ENCODE measurements at regions not wholly inside any gene's neighbourhood (a gene's known extent, or its start where the extent isn't known, plus 50 kb on each side); places are given as distances from the start of the nearest gene placed in this dataset.
"Not testable (repeated sequence)": the region's sequence is repeated elsewhere in the genome, so short reads cannot be mapped to it uniquely, and the experiment has no call there.

DNA sequence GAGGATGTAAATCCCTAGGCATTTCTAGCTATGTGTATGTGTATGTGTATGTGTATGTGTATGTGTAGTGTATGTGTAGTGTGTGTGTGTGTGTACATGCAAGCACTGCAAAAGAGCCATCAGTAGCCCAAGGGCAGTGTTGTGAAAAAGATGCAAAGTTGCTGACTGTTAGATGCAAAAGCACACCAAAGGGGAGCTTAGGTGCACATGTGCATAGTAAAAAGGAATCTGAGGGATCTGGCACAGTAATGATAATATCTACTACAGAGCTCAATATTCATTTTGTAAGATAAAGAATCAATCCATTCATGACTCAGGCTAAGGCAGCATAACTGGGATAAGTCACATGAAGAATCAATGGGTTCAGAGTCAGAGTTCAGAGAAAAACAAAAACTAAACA lies 80.2 kb downstream of the TMEM47 start:
- DNase-seq, result no peak

DNA sequence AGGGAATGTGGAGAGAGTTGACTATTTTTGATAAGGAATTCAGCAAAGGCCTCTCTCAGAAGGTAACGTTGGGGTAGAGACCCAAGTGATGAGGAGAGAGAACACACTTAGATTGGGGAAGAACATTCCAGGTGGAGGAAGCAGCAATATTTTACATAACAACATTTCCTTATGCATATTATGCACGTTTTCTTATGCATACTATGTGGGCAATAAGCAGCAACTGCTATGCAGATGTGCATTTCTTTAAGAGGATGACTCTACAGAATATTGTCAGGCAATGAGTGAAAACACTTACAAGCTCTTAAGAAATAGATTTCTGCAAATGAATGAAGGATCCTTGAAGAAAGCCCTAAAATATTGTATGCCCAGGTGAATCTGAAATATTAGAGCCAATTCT lies 91.1 kb downstream of the TMEM47 start:
- DNase-seq, result no peak

DNA sequence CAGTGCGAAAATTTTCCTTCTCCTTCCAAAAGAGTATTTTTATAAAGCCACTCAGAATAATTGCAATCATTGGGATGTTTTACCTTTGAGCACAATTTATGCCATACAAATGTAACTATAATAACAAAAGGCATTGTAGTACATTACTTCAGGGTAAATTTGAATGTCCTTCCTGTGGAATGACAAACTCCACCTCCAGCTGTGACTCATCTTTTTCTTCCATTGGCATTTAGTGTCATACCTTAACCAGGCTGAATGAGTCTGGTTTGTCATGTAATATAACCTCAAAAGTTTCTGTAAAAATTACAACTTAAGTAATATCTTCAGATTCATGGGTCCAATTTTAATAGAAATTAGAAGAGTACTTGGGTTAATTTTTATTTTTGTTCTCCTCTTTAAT lies 93.3 kb downstream of the TMEM47 start:
- no peak for DNase-seq

DNA sequence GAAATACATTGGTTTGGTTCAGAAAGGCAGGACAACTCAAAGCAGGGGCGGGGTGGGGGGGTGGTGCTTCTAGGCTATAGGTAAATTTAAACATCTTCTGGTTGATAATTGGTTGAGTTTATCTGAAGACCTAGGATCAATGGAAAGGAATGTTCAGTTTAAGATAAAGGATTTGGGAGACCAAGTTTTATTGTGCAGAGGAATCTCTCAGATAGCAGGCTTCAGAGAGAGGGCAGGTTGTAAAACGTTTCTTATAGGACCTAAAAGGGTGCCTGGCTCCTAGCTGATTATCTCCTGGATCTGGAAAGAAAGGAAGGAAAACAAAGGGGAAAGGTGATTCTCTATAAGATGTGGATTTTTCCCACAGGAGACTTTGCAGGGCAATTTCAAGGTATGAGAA lies 94.0 kb downstream of the TMEM47 start:
- no peak for DNase-seq

DNA sequence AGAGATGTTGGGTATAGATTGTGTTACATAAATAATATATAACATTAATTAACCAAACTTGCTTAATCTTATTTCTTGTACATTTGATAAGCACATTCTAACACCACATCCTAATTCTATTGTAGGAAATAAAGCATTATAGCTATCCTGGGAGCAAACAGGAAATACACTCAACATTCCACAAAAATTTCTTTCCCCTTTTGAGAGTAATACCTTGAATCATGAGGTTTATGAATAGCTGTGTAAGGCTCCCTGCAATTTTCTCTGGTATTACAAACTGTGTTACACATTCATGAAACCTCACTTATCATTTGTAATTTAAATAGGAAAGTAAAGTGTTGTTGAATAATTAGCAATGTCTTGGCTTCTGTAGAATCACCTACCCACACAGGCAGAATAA lies 95.1 kb downstream of the TMEM47 start:
- DNase-seq, result no peak

DNA sequence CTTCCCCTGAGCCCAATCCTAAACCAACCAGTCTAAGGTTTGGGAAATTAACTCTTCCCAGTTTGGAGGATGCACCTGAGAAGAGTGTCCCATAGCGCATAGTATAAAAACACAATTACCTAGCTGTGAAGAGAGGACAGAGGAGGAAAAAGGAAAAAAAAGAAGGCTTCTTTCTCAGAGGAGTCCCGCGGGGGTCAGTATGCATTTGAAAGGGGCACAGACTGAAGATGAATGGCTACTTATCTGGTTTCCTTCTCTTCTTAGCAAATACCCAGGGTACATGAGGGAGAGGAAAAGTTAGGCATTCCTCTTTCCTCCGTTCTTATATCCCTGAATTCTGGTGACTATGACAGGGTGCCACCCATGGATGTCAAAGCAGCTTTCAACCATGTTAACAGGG lies 96.9 kb downstream of the TMEM47 start:
- DNase-seq, result no peak

DNA sequence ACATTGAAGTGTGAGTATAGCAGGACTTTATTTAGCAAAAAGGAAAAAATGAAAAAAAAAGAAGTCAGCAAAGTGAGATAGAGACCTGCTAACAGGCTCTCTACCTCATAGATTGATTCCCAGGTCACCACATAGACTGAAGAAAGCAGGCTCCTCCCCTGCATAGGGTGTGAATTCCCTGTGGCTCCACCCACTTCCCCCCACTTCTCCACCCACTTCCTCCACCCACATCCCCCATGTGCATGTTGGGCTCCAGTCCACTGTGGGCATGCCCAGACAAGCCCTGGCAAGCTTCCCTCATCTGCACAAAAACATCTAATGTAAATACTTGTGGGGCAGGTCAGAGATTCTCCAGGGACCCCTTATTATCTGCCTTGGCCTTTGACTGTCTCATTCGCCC lies 97.8 kb downstream of the TMEM47 start:
- DNase-seq, result no peak

DNA sequence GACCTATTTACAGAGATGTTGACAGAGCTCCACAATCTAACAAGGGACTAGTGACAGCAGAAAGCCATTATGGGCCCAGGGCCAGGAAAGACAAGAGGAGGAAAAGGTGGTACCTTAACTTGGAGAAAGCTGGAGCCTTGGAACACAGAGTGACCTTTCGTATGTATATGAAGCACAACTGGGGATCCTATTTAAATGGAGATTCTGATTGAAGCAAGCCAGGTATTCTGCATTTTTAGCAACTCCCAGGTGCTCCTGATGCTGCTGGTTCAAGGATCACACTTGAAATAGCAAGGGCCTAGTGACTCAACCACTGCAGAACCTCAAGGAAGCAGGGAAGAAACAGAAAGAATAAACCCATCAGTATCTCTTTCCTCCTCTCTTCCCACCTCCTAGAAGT lies 99.4 kb downstream of the TMEM47 start:
- DNase-seq, result no peak

DNA sequence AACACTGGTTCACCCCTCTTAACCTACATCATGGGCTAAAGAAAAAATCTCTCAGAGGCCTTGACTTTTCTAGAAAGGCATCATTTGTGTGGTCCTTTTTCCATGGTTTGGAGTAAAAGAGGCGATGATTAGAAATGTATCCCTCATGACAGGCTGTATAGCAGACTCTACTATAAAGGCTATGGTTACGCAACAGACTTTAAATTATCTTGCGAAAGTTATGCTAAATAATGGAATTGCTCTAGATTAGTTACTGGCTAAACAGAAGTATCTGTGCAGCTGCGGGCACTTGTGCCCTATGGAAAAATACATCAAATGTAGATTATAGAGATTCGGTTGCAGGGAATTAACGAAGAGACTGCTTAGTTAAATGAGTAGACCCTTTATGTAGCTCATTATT lies 101.6 kb downstream of the TMEM47 start:
- DNase-seq, result no peak

DNA sequence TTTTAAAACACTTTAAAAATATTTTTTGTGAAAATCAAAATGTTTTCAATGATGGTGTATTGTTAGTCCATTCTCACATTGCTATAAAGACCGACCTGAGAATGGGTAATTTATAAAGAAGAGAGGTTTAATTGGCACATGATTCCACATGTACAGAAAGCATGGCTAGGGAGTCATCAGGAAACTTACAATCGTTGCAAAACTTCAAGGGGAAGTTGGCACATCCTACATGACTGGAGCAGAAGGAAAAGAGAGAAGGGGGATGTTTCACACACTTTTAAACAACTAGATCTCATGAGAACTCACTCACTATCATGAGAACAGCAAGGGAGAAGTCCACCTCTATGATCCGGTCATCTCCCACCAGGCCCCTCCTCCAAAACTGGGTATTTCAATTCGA lies 110.7 kb downstream of the TMEM47 start:
- DNase-seq, result no peak

DNA sequence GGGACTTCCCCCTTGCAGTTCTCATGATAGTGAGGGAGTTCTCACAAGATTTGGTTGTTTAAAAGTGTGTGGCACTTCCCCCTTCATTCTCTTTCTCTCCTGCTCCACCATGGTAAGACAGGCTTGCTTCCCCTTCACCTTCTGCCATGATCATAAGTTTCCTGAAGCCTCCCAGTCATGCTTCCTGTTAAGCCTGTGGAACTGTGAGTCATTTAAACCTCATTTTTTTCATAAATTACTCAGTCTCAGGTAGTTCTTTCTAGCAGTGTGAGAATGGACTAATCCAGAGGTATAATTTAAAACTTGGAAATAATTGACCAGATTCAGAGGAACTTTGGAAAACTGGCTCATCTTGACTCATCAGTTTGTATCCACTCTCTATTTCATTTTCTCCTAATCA lies 129.0 kb downstream of the TMEM47 start:
- DNase-seq, result no peak

DNA sequence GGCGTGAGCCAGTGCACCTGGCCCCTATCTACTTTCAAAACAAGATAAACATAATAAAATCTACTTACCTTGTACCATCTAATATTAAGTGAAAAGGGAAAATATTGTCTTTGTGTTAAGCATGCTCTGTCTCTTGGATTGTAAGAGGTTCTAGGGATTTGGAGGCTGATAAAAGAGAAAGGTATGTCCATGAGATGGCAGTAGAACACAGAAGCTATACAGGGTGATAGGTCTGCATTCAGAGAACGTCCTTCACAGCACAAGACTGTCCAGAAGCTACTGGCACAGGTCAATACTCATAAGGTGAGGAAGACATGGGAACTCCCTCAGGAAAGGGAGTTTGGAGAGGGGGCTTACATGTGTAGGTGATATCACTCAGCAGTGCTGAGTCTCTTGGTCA lies 135.5 kb downstream of the TMEM47 start:
- no peak for DNase-seq

DNA sequence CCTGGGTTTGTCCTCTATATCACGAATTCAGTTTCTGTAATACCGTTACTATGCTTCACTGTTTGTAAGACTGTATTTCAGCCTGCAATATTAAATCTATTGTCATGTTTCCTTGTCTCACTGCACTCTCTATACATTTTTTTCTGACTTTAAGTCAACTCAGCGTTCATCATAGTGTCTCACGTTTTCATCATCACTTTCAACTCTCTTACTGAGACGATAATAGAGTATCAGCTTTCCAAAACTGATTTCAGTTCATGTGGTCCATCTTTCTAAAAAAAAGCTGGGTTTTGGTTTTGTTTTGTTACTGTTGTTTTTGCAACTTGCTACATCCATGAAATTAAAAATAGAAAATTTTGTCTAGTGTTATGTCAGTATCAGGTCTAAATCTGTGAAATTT lies 147.7 kb downstream of the TMEM47 start:
- no peak for DNase-seq

DNA sequence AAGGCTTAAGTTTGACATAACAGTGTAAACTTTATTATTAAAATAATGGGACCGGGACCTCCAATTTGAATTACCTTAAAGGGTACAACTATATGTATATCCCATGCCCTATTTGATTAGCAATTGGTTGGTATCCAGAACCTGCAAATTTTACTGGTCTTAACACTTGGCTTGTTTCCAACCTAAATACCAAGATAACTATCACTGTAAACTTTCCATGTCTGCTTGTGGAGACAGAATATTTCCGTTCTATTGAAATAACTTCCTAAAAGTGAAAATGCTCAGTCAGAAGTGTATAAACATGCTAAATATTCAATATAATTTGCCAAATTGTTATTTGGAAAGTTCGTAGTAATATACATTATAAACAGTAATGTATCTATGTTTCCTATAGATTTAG lies 154.0 kb downstream of the TMEM47 start:
- DNase-seq, result no peak

DNA sequence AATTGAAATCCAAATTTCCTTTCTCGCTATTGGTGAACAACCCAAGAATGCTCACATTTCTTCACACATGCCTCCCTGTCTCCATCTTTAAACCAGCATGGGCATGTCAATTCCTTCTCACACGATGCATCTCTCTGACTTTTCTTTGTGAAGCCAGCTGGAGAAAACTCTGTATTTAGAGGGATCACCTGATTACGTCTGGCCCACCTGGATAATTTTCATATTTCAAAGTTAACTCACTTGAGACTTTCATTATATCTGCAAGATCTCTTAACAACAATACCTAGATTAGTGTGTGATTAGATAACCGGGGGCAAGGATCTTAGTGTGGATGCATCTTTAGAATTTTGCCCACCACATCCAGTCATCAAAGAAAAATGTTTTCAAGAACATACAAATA lies 164.0 kb downstream of the TMEM47 start:
- DNase-seq, result no peak

DNA sequence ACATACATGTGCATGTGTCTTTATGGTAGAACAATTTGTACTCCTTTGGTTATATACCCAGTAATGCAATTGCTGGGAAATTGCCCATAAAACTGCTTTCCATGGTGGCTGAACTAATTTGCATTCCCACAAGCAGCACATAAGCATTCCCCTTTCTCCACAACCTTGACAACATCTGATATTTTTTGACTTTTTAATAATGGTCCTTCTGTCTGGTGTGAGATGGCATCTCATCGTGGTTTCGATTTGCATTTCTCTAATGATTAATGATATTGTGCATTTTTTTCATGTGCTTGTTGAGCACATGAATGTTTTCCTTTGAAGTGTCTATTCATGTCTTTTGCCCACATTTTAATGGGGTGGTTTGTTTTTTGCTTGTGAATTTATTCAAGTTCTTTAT lies 166.0 kb downstream of the TMEM47 start:
- DNase-seq, result no peak

DNA sequence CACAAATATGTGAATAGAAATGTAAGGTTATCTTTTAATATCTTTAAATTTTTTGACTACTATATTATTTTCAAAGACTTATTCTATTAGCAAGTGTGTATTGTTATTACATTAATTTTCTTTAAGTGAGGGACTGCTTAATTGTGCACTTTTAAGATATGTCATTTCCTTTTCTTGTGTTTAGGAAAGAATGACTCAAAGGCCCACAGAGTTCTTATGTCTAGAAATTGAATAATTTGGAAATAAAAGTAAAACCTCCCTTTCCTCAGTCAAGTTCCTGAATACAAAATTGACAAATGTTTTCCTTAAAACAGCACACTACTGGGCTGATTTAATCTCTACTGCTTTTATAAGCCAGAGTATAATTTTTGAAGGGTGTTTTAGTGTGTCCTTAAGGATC lies 169.7 kb downstream of the TMEM47 start:
- no peak for DNase-seq

DNA sequence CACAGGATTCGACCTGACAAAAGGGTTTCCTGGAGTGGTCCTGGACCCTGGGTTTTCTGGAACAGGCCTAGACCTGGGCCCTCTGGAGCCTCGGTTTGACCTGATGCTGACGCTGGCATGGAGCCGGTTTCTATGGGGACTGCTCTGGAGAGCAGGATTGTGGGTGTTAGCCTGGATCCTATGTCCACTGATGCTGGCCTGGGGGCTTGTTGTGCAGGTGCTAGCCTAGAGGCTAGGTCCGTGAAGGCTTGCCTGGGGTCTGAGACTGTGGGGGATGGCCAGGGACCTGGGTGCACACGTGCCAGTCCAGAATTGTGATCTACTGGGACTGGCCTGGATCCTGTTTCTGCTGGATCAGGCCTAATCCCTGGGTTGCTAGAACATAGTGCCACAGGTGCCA lies 173.1 kb downstream of the TMEM47 start:
- no peak for DNase-seq

DNA sequence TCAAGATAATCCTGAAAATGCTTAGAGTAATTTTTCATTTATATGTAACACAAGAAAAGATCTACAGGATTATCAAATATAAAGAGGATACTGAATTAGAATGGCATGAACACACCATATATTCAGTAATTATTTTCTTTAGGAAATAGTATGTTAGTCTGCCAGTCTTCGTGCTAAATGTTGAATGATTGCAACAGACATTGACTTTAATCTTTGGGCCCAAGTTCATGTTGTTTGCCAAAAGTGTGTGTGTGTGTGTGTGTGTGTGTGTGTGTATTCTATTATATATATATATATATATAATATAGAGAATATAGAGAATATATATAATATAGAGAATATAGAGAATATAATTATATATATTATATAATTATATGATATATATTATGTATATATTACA lies 186.6 kb downstream of the TMEM47 start:
- no peak for DNase-seq

DNA sequence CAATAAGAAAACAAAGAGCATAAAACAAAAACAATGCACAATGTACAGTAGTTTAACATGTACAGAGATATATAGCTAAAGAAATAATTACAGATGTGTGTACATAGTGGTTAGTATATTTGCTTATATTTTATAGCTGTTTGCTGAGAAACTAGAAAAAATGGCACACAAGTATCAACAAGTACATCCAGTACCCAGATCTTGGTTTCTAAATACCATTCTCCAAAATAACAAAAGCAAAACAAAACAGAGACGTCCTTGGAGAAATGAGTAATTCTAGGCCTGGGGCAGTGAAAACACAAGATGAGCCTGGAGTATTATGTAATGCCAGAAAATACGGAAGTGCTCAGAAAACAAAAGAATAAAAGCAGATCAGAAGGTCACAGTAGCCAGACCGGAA lies 189.6 kb downstream of the TMEM47 start:
- DNase-seq, result no peak

DNA sequence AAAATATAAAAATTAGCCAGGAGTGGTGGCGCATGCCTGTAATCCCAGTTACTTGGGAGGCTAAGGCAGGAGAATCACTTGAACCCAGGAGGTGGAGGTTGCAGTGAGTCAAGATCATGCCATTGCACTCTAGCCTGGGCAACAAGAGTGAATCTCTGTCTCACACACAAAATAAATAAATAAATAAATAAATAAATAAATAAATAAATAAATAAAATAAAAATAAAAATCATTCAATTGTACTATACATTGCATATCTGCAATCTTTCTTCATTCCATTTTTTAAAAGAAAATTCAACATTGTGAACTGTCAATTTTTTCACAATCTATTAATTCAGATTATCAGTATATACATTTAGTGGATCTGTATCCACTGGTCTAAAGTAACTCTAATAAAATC lies 193.9 kb downstream of the TMEM47 start:
- DNase-seq, result not testable (repeated sequence)

DNA sequence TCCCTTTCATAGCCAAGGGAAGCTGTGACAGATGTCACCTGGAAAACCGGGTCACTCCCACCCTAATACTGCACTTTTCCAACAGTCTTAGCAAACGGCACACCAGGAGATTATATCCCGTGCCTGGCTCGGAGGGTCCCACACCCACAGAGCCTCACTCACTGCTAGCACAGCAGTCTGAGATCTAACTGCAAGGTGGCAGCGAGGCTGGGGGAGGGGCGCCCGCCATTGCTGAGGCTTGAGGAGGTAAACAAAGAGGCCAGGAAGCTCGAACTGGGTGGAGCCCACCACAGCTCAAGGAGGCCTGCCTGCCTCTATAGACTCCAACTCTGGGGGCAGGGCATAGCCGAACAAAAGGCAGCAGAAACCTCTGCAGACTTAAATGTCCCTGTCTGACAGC lies 199.2 kb downstream of the TMEM47 start:
- DNase-seq, result not testable (repeated sequence)

DNA sequence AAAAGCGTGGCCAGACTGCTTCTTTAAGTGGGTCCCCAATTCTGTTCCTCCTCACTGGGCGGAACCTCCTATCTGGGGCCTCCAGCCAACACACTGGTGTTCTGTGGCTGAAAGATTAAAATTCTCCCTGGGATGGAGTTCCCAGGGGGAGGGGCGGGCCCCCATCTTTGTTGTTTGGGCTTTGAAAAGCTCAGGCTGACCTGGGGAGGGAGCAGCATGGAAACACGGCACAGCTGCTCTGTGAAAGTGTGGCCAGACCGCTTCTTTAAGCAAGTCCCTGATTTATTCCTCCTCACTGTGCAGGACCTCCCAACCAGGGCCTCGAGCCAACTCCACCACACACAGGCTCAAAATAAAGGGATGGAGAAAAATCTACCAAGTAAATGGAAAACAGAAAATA lies 219.5 kb downstream of the TMEM47 start:
- DNase-seq, result no peak

DNA sequence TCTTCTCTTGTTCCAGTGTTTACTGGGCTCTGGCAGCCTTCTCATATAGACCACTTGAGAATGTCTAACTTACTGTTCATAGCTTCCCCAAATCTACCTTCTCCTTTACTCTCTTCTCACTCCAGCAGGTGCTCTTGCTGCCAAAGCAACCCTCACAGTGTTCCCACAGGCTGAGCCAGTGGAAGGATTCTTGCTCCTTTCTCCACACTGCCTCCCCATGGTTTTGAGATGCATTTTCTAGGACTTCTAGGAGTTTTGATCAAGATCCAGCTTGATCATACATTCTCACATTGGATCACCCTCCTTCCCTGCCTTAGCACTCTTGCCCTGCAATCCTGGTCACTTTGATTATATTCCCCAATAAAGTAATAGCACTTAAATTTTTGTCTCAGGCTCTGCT lies 230.8 kb downstream of the TMEM47 start:
- DNase-seq, result peak; percentile 2

DNA sequence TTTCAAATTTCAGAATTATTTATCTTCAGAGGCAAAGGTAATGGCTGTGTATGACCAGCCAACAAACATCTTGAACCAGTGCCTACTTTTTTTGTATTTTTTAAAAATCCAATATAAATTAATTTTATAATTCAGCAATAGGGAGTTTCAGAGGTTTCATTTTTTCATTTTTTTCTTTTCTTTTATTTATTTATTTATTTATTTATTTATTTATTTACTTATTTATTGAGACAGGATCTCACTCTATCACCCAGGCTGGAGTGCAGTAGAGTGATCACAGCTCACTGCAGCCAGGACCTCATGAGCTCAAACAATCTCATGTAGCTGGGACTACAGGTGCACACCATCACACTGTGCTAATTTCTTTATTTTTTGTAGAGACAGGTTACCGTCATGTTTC lies 250.5 kb downstream of the TMEM47 start:
- no peak for DNase-seq

DNA sequence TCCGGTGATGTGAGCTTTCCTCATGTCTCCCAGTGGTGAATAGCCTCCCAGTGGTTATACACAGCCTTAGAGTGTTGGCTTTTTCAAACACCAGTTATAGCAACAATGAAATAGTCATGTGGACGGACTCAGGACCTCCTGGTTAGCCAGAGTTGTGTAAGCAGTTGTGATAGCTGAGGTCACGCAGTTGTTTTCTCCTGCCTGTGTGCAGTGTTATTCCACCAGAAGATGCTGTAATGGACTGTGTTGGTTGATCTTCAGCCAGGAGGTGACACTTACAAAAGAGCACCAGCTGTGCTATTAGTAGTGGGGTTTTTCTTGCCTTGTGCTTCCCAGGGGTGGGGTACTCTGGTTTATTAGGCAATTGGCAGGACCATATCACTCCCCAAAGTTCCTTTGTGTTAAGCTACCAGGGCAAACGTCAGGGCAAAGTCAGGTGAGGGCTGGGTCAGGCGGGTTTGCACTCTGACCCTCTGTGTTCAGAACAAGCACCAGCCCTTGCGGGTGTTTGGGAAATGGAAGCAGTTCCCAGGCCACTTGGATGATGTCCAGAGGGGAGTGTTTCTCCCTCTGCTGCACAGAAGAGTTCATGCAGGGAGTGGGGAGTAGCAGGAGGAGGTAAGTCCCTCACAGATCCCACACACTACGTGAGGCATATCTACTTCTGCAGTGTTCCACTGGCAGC lies 252.6 kb downstream of the TMEM47 start:
- DNase-seq, result no peak
